Inflammatory macrophage treated with lipopolysaccharide for 1 hour (primary cell): ENCODE measurements at regions not wholly inside any gene's neighbourhood (a gene's known extent, or its start where the extent isn't known, plus 50 kb on each side); places are given as distances from the start of the nearest gene placed in this dataset.

Experiments
- DNase-seq, 2 donors: peaks; one replicate each; pipeline ENCODE4 v3.0.0-alpha.2; 2020 to 2022

- DNase-seq, result no peak
These were observed 230.3 kb upstream of the SLC14A2 start for GRCh38 chr18:45384962-45385315.

- DNase-seq, result peak; percentile 7 to 18
These were observed 229.1 kb upstream of the SLC14A2 start for GRCh38 chr18:45386041-45386655.

- no peak for DNase-seq
These were observed 228.0 kb upstream of the SLC14A2 start for GRCh38 chr18:45387229-45387628.

GRCh38 chr18:45398448-45398847 lies 216.8 kb upstream of the SLC14A2 start:
- DNase-seq, result no peak

GRCh38 chr18:45399146-45399545 lies 216.1 kb upstream of the SLC14A2 start:
- DNase-seq, result no peak

- DNase-seq, result no peak
These were observed 215.6 kb upstream of the SLC14A2 start for GRCh38 chr18:45399643-45400042.

- DNase-seq, result no peak
These were observed 212.7 kb upstream of the SLC14A2 start for GRCh38 chr18:45402485-45403056.

- DNase-seq, result no peak
These were observed 211.8 kb upstream of the SLC14A2 start for GRCh38 chr18:45403341-45404049.

GRCh38 chr18:45408218-45408617 lies 207.1 kb upstream of the SLC14A2 start:
- DNase-seq, result no peak

GRCh38 chr18:45409971-45410370 lies 205.3 kb upstream of the SLC14A2 start:
- no peak for DNase-seq

- DNase-seq, result no peak
These were observed 202.7 kb upstream of the SLC14A2 start for GRCh38 chr18:45412577-45412976.

GRCh38 chr18:45413180-45413836 lies 202.0 kb upstream of the SLC14A2 start:
- no peak for DNase-seq

GRCh38 chr18:45415614-45416013 lies 199.7 kb upstream of the SLC14A2 start:
- no peak for DNase-seq

GRCh38 chr18:45416168-45416567 lies 199.1 kb upstream of the SLC14A2 start:
- no peak for DNase-seq

- no peak for DNase-seq
These were observed 197.9 kb upstream of the SLC14A2 start for GRCh38 chr18:45417392-45417791.

- no peak for DNase-seq
These were observed 191.6 kb upstream of the SLC14A2 start for GRCh38 chr18:45423659-45424058.

GRCh38 chr18:45430041-45430440 lies 185.2 kb upstream of the SLC14A2 start:
- no peak for DNase-seq

- DNase-seq, result no peak
These were observed 179.5 kb upstream of the SLC14A2 start for GRCh38 chr18:45435810-45436209.

GRCh38 chr18:45437366-45437765 lies 177.9 kb upstream of the SLC14A2 start:
- DNase-seq, result no peak

GRCh38 chr18:45439851-45440645 lies 175.2 kb upstream of the SLC14A2 start:
- no peak for DNase-seq

GRCh38 chr18:45441110-45441847 lies 174.0 kb upstream of the SLC14A2 start:
- no peak for DNase-seq

- DNase-seq, result no peak
These were observed 171.2 kb upstream of the SLC14A2 start for GRCh38 chr18:45444040-45444439.
